GM23338 (cell line): ENCODE measurements at regions not wholly inside any gene's neighbourhood (a gene's known extent, or its start where the extent isn't known, plus 50 kb on each side); places are given as distances from the start of the nearest gene placed in this dataset.

Experiments
- CTCF ChIP-seq, 2 experiments: fragments of 200-600 bp in 1 of 2; sonication (generic) in 1 of 2; conservative IDR thresholded peaks; 2 replicates each; pipeline versions ENCODE4 v1.5.1 to v1.6.1; 2016 to 2017; ENCODE audit warnings: antibody characterized with exemption in 2 of 2, low read depth in 2 of 2, mild to moderate bottlenecking in 2 of 2, moderate library complexity in 1 of 2
- EZH2 ChIP-seq: fragments of 200-600 bp; sonication (generic); IDR thresholded peaks from one replicate; pipeline ENCODE4 v1.8.0; 2017; ENCODE audit warnings: antibody characterized with exemption, mild to moderate bottlenecking, low read depth; ENCODE audit not compliant: unreplicated experiment
- EZH2phosphoT487 ChIP-seq: fragments of 200-600 bp; sonication (generic); IDR thresholded peaks from one replicate; pipeline ENCODE4 v1.8.1; 2018; ENCODE audit warnings: antibody characterized with exemption; ENCODE audit not compliant: unreplicated experiment
- JUNB ChIP-seq: IDR thresholded peaks from one replicate; pipeline ENCODE4 v1.6.1; 2016; ENCODE audit warnings: antibody characterized with exemption; ENCODE audit not compliant: unreplicated experiment
- POLR2AphosphoS5 ChIP-seq: IDR thresholded peaks from 2 replicates; pipeline ENCODE4 v1.6.1; 2016; ENCODE audit warnings: antibody characterized with exemption, low read depth
- REST ChIP-seq: IDR thresholded peaks from one replicate; pipeline ENCODE4 v1.6.1; 2018; ENCODE audit warnings: antibody characterized with exemption; ENCODE audit not compliant: unreplicated experiment
- ZNF114 ChIP-seq: fragments of 250-450 bp; sonication (Bioruptor Pico); IDR thresholded peaks from 2 replicates; pipeline ENCODE4 v1.5.0; 2020; ENCODE audit warnings: mild to moderate bottlenecking, moderate library complexity

GRCh38 chr10:36711361-36711760 is 414.0 kb upstream of the ANKRD30A start:
- no peak for TF ChIP-seq REST
- TF ChIP-seq CTCF (conservative IDR thresholded peaks at IDR 0.05; ENCODE audit: low read depth in 2 of 2): no peak
- TF ChIP-seq EZH2phosphoT487: no peak
- no peak for TF ChIP-seq EZH2
- no peak for TF ChIP-seq JUNB
- TF ChIP-seq POLR2AphosphoS5: no peak
- no peak for TF ChIP-seq ZNF114 (CRISPR knock-in tag)
